ENCODE measurements at regions not wholly inside any gene's neighbourhood (a gene's known extent, or its start where the extent isn't known, plus 50 kb on each side); places are given as distances from the start of the nearest gene placed in this dataset.
"Not testable (repeated sequence)": the region's sequence is repeated elsewhere in the genome, so short reads cannot be mapped to it uniquely, and the experiment has no call there.

DNA sequence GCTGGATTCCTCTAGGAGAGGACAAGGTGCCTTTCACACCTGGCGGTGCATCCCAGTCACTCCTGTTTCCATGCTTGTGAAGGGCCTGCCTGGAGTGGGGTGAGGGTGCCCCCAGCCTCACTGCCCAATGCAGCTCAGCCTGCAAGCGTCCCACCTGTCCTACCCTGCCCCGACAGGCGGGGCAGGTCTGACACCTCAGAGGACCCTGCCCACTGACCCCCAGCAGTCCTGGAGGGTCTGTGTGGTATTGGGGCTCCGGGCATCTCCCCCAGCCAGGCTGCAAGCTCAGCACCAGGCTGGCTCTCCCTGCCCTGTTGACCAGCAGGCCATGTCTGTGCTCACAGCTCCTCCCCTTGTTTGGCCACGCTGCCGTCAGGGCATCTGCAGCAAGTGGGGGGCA, 194.9 kb downstream of the LIPI start:
- DNase-seq; H3K36me3 Mint-ChIP-seq (ENCODE audit: low read depth); ATAC-seq; H3K9me3 Mint-ChIP-seq (ENCODE audit: insufficient read depth); H3K4me3 Mint-ChIP-seq; CTCF ChIA-PET; H3K27me3 Mint-ChIP-seq (ENCODE audit: low read depth); POLR2A ChIA-PET; H3K27ac Mint-ChIP-seq; H3K4me1 Mint-ChIP-seq (ENCODE audit: low read depth): not testable (repeated sequence)

DNA sequence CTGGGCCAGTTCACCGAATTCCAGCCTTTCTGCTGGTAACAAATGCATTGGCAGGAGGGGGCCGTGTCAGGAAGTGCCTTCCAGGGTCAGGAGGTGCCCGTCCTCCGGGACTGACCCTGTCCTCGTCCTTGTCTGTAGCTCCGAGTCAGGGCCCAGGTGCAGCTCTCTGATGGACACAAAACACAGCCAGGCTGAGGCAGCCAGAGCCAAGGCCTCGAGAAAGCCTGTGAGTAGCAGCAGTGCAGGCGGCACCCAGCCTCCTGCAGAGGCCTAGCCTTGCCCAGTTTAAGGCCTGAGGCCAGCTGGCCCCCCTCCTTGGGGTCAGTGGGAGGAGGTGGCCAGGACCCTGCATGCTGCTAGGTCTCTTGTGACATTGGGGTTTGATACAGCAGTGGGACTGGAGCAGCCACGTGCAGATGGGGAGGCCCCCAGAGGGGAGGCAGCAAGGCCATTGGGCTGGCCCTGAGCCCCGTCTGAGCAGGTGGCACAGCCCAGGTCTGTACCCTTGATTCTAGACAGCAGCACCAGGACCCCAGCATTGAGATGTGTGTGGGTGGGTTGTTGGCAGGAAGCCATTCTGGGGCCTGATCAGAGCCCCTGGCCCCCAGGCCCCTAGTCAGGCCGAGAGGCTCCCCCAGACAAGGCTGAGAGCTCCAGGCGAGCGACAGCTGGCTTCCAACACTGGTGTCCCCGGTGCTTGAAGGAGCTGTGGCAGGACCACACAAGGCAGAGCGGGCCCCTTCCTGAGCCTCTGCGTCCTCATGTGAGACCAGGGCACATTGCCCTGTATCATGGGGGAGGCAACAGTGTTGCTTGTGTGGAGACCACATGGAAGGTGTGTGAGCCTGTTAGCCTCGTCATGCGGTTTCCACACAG, 196.9 kb downstream of the LIPI start:
- POLR2A ChIA-PET; H3K9me3 Mint-ChIP-seq (ENCODE audit: insufficient read depth): not testable (repeated sequence)

GRCh38 chr21:14013056-14013603, 197.6 kb downstream of the LIPI start:
- ChIA-PET POLR2A (no interaction called here), CTCF (no interaction called here)
- DNase-seq, result no peak
- H3K9me3 Mint-ChIP-seq (ENCODE audit: insufficient read depth), result no peaks in the 10 kb centered on the region
- H3K4me3 Mint-ChIP-seq, result no peak overlapping the region
- H3K4me1 Mint-ChIP-seq (ENCODE audit: low read depth), result no peaks in the 10 kb centered on the region
- H3K36me3 Mint-ChIP-seq (ENCODE audit: low read depth), result no peaks in the 10 kb centered on the region
- ATAC-seq, result no peak
- no peaks in the 10 kb centered on the region for H3K27me3 Mint-ChIP-seq (ENCODE audit: low read depth)
- H3K27ac Mint-ChIP-seq, result no peak overlapping the region

More for the DNA sequence above, 196.9 kb downstream of the LIPI start:
- ATAC-seq; H3K27me3 Mint-ChIP-seq (ENCODE audit: low read depth); H3K4me3 Mint-ChIP-seq; CTCF ChIA-PET; DNase-seq; H3K36me3 Mint-ChIP-seq (ENCODE audit: low read depth); H3K4me1 Mint-ChIP-seq (ENCODE audit: low read depth); H3K27ac Mint-ChIP-seq: not testable (repeated sequence)

DNA sequence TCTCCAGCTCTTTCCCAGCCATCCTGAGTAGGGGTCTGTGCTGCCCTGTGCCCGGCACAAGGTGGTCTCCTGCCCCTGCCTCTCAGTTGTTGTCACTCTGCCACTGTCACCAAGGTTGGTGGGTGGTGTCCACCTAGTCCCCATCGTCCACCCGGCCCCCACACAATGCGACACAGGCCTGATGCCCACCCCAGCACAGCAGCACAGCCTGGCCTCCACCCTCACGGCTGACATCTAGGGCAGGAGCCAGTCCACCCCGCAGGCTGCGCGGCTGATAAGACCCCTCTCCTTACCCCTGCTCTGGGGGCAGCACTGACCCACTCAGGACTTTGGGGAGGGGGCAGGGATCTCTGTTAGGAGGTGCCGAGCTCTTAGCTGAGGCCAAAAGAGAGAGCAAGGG, 198.3 kb downstream of the LIPI start:
- H3K36me3 Mint-ChIP-seq (ENCODE audit: low read depth), result no peaks in the 10 kb centered on the region
- POLR2A ChIA-PET, result no interaction called here
- no peak overlapping the region for H3K4me3 Mint-ChIP-seq
- DNase-seq (no peak), ATAC-seq (no peak)
- no peak overlapping the region for H3K27ac Mint-ChIP-seq
- CTCF ChIA-PET, result no interaction called here
- H3K9me3 Mint-ChIP-seq (ENCODE audit: insufficient read depth), result no peaks in the 10 kb centered on the region
- H3K27me3 Mint-ChIP-seq (ENCODE audit: low read depth), result no peaks in the 10 kb centered on the region
- no peaks in the 10 kb centered on the region for H3K4me1 Mint-ChIP-seq (ENCODE audit: low read depth)

DNA sequence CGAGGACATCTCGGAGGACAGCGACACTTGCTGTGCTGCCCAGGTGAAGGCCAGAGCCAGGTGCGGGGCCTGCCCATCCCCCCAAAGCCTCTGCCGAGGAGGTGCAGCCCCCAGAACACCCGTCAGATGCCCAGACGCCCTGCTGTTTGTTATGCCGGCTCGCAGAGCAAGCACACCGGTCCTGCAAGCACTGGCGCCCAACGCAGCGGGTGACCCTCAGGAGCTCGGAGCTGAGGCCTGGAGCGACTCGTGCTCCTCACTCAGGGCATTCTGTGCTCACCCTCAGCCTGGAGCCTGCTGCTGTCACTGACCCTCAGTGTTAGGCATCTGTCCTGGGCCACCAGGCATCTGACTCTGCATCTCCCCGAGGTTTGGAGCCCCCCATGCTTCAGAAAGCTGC, 199.0 kb downstream of the LIPI start:
- not testable (repeated sequence) for H3K27me3 Mint-ChIP-seq (ENCODE audit: low read depth)

GRCh38 chr21:14011149-14011548, 199.6 kb downstream of the LIPI start:
- CTCF ChIA-PET; DNase-seq; H3K4me3 Mint-ChIP-seq; H3K4me1 Mint-ChIP-seq (ENCODE audit: low read depth); H3K27ac Mint-ChIP-seq; H3K27me3 Mint-ChIP-seq (ENCODE audit: low read depth); POLR2A ChIA-PET; H3K9me3 Mint-ChIP-seq (ENCODE audit: insufficient read depth); ATAC-seq; H3K36me3 Mint-ChIP-seq (ENCODE audit: low read depth): not testable (repeated sequence)

More for the DNA sequence above, 199.0 kb downstream of the LIPI start:
- ATAC-seq; POLR2A ChIA-PET; H3K9me3 Mint-ChIP-seq (ENCODE audit: insufficient read depth); DNase-seq; H3K36me3 Mint-ChIP-seq (ENCODE audit: low read depth); H3K4me3 Mint-ChIP-seq; H3K4me1 Mint-ChIP-seq (ENCODE audit: low read depth); H3K27ac Mint-ChIP-seq; CTCF ChIA-PET: not testable (repeated sequence)

GRCh38 chr21:14010729-14011128, 200.0 kb downstream of the LIPI start:
- Mint-ChIP-seq H3K9me3 (ENCODE audit: insufficient read depth) (no peaks in the 10 kb centered on the region), H3K27me3 (ENCODE audit: low read depth) (no peaks in the 10 kb centered on the region), H3K4me1 (ENCODE audit: low read depth) (no peaks in the 10 kb centered on the region), H3K36me3 (ENCODE audit: low read depth) (no peaks in the 10 kb centered on the region), H3K4me3 (no peak overlapping the region), H3K27ac (no peak overlapping the region)
- ChIA-PET CTCF (no interaction called here), POLR2A (no interaction called here)
- no peak for ATAC-seq
- DNase-seq, result no peak

DNA sequence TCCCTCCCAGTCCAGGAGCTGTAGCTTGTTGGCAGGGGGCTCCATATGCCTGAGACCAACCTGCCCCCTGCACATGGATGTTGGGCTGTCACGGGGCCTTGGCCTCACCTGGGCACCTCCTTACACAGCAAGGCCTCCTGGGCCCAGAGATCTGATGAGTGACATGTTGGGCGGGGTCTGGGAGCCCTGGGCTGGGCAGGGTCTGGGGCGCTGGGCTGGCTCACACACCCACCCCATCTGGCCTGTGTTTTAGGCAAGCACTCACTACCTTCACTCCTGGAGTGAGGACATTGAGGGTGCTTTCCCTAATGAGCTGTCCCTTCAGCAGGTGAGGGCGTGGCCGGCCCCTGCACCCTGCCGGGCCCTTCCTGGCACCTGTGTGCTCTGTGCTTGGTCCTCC, 200.8 kb downstream of the LIPI start:
- H3K27ac Mint-ChIP-seq; H3K27me3 Mint-ChIP-seq (ENCODE audit: low read depth); CTCF ChIA-PET; ATAC-seq; H3K36me3 Mint-ChIP-seq (ENCODE audit: low read depth); POLR2A ChIA-PET; H3K4me1 Mint-ChIP-seq (ENCODE audit: low read depth); H3K9me3 Mint-ChIP-seq (ENCODE audit: insufficient read depth); DNase-seq; H3K4me3 Mint-ChIP-seq: not testable (repeated sequence)

DNA sequence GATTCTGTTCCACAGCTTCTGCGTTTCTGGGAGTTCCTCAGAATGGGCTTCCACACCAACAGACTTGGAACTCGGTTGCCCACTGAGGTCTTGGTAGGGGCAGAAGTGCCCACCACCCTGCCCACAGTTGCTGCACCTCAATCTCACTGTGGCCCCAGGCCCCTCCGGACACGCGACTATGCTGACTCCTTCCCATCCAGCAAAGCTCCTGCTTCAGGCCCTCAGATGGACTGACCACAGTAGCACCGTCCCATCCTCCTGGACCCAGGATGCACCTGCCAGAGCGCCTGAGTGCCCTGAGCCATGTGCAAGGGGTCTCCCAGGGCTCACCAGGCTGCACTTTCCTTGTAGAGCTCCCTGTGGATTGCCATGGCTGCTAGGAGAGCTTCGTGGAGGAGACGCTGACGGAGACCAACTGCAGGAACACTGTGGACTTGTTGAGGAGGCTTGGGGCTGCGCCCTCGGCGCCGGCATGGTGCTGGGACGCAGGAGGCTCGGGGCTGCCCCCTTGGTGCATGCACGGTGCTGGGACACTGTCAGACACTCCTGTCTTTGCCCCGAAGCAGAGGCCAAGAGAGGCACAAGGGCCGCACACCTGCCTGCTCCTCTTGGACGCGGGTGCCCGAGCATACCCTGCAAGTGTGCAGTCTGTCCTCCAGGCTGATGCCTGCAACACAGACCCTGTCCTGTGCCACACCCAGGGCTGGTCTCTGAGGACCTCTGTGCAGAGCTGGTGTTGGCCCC, 201.3 kb downstream of the LIPI start:
- ATAC-seq; H3K36me3 Mint-ChIP-seq (ENCODE audit: low read depth); POLR2A ChIA-PET; H3K9me3 Mint-ChIP-seq (ENCODE audit: insufficient read depth); H3K27ac Mint-ChIP-seq; H3K27me3 Mint-ChIP-seq (ENCODE audit: low read depth); H3K4me1 Mint-ChIP-seq (ENCODE audit: low read depth); H3K4me3 Mint-ChIP-seq; DNase-seq; CTCF ChIA-PET: not testable (repeated sequence)

DNA sequence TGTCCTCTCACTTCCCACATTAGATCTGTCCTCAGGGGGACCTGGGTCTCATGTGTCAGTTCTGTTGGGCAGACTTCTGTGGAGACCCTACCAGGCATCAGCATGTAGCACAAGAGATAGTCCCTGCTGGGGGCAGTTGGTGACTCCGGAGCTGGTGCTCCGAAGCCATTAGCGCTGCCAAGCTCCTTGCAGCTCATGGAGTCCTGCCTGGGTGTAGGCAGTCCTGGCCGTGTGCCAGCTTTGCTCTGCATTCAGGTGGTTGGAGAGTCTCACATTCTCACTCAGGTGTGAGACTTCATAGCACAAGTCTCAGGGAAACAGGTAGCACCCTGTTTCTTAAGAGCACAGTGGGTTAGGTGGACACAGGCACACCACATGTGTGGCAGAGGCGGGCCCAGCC, 202.3 kb downstream of the LIPI start:
- H3K9me3 Mint-ChIP-seq (ENCODE audit: insufficient read depth); H3K27ac Mint-ChIP-seq; H3K4me3 Mint-ChIP-seq; H3K36me3 Mint-ChIP-seq (ENCODE audit: low read depth); H3K27me3 Mint-ChIP-seq (ENCODE audit: low read depth); ATAC-seq; H3K4me1 Mint-ChIP-seq (ENCODE audit: low read depth); DNase-seq; CTCF ChIA-PET; POLR2A ChIA-PET: not testable (repeated sequence)

DNA sequence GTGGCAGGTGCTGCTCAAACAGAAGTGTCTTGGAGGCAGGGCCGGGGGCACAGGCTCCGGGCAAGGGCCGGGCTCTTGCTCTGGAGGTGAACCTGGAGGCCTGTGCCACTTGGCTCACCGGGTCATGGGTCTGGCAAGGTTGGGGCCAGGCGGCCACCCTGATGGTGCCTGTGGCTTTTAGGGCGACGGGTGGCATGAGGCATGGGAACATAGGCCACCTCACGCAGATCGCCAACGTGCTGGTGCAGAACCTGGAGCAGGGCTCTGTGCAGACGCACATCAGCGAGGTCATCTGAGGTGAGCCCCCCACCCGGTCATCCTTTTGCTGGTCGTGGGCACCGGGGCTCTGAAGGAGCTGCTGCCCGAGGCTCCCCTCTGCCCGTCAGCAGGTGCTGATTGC, 202.7 kb downstream of the LIPI start:
- H3K27me3 Mint-ChIP-seq (ENCODE audit: low read depth); H3K27ac Mint-ChIP-seq; H3K36me3 Mint-ChIP-seq (ENCODE audit: low read depth); POLR2A ChIA-PET; CTCF ChIA-PET; H3K4me3 Mint-ChIP-seq; ATAC-seq; H3K9me3 Mint-ChIP-seq (ENCODE audit: insufficient read depth); H3K4me1 Mint-ChIP-seq (ENCODE audit: low read depth); DNase-seq: not testable (repeated sequence)

GRCh38 chr21:14006144-14006543, 204.6 kb downstream of the LIPI start:
- H3K27ac Mint-ChIP-seq; DNase-seq; H3K36me3 Mint-ChIP-seq (ENCODE audit: low read depth); POLR2A ChIA-PET; H3K9me3 Mint-ChIP-seq (ENCODE audit: insufficient read depth); ATAC-seq; H3K4me1 Mint-ChIP-seq (ENCODE audit: low read depth); H3K27me3 Mint-ChIP-seq (ENCODE audit: low read depth); CTCF ChIA-PET; H3K4me3 Mint-ChIP-seq: not testable (repeated sequence)
